GM12878 (cell line): ENCODE measurements at regions not wholly inside any gene's neighbourhood (a gene's known extent, or its start where the extent isn't known, plus 50 kb on each side); places are given as distances from the start of the nearest gene placed in this dataset.

Experiments used
- ATAC-seq: fragments of 200-7000 bp; cut with Tn5 transposase; 3 replicates; pipeline ENCODE4 v1.9.1; 2020; ENCODE audit warnings: mild to moderate bottlenecking, moderate library complexity
- BruUV-seq: library from RNA; stranded (reverse); fragments of 400-500 nt; replicated peaks from 2 replicates; lab custom pipeline; 2021; lab: Mats Ljungman, UMichigan
- CTCF ChIA-PET: fragments of 300-600 bp; sonication (Branson Sonifier 250); formaldehyde crosslinking; extraction: SDS; loops from one replicate; lab custom pipeline; 2021; ENCODE audit warnings: inconsistent platforms; lab: Yijun Ruan, JAX
- POLR2A ChIA-PET: fragments of 350-600 bp; formaldehyde crosslinking; extraction: SDS; loops from one replicate; lab custom pipeline; 2021; ENCODE audit warnings: inconsistent platforms; lab: Charles Lee
- RAD21 ChIA-PET: fragments of 300-600 bp; sonication (Branson Sonifier 250); formaldehyde crosslinking; loops from one replicate; lab custom pipeline; 2023; ENCODE audit warnings: antibody characterized with exemption; ENCODE audit not compliant: unreplicated experiment; lab: Charles Lee
- SMC1A ChIA-PET: fragments of 300-600 bp; sonication (Branson Sonifier 250); formaldehyde crosslinking; loops from one replicate; lab custom pipeline; 2023; ENCODE audit not compliant: unreplicated experiment, uncharacterized antibody; lab: Charles Lee
- DNase-seq: peaks from one replicate; pipeline ENCODE4 v3.0.0-alpha.2; 2011; ENCODE audit warnings: low read depth, low spot score
- FAIRE-seq: peaks from 3 replicates; lab custom pipeline; 2011; peaks lifted over from hg19 to GRCh38; lab: Jason Lieb, UNC
- H2AFZ ChIP-seq: 2 replicates; pipeline ENCODE4 v1.6.0; 2011; ENCODE audit warnings: low read depth, low read length, control low read depth; ENCODE audit not compliant: control insufficient read depth
- H3K27ac ChIP-seq: 2 replicates; pipeline ENCODE4 v1.5.1; 2011; ENCODE audit warnings: control low read depth; ENCODE audit not compliant: control insufficient read depth, insufficient read depth
- H3K27me3 ChIP-seq, 2 experiments: replicated peaks in 1 of 2; 2 replicates each; pipeline versions ENCODE4 v1.6.0 to v1.6.1; 2011; ENCODE audit warnings: low read length in 1 of 2; ENCODE audit not compliant: control insufficient read depth in 2 of 2, insufficient read depth in 2 of 2
- H3K36me3 ChIP-seq, 2 experiments: 2 replicates each; pipeline ENCODE4 v1.5.1; 2011; ENCODE audit warnings: low read length in 1 of 2; ENCODE audit not compliant: control insufficient read depth in 2 of 2, insufficient read depth in 2 of 2
- H3K4me1 ChIP-seq: 2 replicates; pipeline ENCODE4 v1.6.1; 2011; ENCODE audit warnings: mild to moderate bottlenecking, low read length, moderate library complexity, mixed read lengths; ENCODE audit not compliant: control insufficient read depth, insufficient read depth
- H3K4me2 ChIP-seq: 2 replicates; pipeline ENCODE4 v1.6.0; 2011; ENCODE audit warnings: control low read depth; ENCODE audit not compliant: control insufficient read depth, insufficient read depth
- H3K4me3 ChIP-seq: fragments of 200-600 bp; sonication (generic); 2 replicates; pipeline ENCODE4 v1.5.1; 2016
- H3K79me2 ChIP-seq: 2 replicates; pipeline ENCODE4 v1.6.0; 2011; ENCODE audit warnings: low read length; ENCODE audit not compliant: control insufficient read depth, insufficient read depth
- H3K9ac ChIP-seq: 2 replicates; pipeline ENCODE4 v1.8.0; 2011; ENCODE audit warnings: low read length, control low read depth, mixed read lengths; ENCODE audit not compliant: control insufficient read depth, insufficient read depth
- H3K9me3 ChIP-seq: replicated peaks from 3 replicates; pipeline ENCODE4 v1.5.1; 2011; ENCODE audit warnings: mild to moderate bottlenecking, low read length; ENCODE audit not compliant: control insufficient read depth, insufficient read depth
- H4K20me1 ChIP-seq: 2 replicates; pipeline ENCODE4 v1.6.0; 2011; ENCODE audit not compliant: control insufficient read depth, insufficient read depth
- ATF7 ChIP-seq: fragments of 450-650 bp; IDR thresholded peaks from 2 replicates; pipeline ENCODE4 v1.6.1; 2016; ENCODE audit warnings: low read depth, mild to moderate bottlenecking
- BACH1 ChIP-seq: fragments of 450-650 bp; IDR thresholded peaks from 2 replicates; pipeline ENCODE4 v1.6.1; 2017; ENCODE audit warnings: mild to moderate bottlenecking, borderline replicate concordance
- CHD4 ChIP-seq: fragments of 200-600 bp; sonication (generic); IDR thresholded peaks from 2 replicates; pipeline ENCODE4 v1.6.1; 2016; ENCODE audit warnings: mild to moderate bottlenecking
- ETV6 ChIP-seq, 2 experiments: fragments of 450-650 bp in 1 of 2; IDR thresholded peaks in 1 of 2; conservative IDR thresholded peaks in 1 of 2; 2 replicates each; pipeline ENCODE4 v1.6.1; 2014; ENCODE audit warnings: antibody characterized with exemption in 1 of 2, borderline replicate concordance in 1 of 2, low read depth in 1 of 2, mild to moderate bottlenecking in 1 of 2, moderate library complexity in 1 of 2
- HDAC6 ChIP-seq: fragments of 200-600 bp; sonication (generic); IDR thresholded peaks from one replicate; pipeline ENCODE4 v1.8.0; 2017; ENCODE audit warnings: antibody characterized with exemption; ENCODE audit not compliant: unreplicated experiment
- IRF4 ChIP-seq: IDR thresholded peaks from 2 replicates; pipeline ENCODE4 v1.6.1; 2011; ENCODE audit warnings: low read depth, low read length
- MYC ChIP-seq: IDR thresholded peaks from 2 replicates; pipeline ENCODE4 v1.6.1; 2011; ENCODE audit warnings: mild to moderate bottlenecking, low read length, moderate library complexity, inconsistent platforms; ENCODE audit not compliant: insufficient read depth, insufficient replicate concordance, insufficient read length, severe bottlenecking
- POU2F2 ChIP-seq: IDR thresholded peaks from 3 replicates; pipeline ENCODE4 v1.6.1; 2011; ENCODE audit warnings: low read depth, mild to moderate bottlenecking, low read length, borderline replicate concordance
- SMC3 ChIP-seq: IDR thresholded peaks from 2 replicates; pipeline ENCODE4 v1.6.1; 2011; ENCODE audit warnings: low read length, improper control_type of control experiment, borderline replicate concordance
- SREBF1 ChIP-seq: IDR thresholded peaks from 2 replicates; pipeline ENCODE4 v1.6.1; 2012; ENCODE audit warnings: mild to moderate bottlenecking, low read length
- STAT1 ChIP-seq: fragments of 450-650 bp; conservative IDR thresholded peaks from 2 replicates; pipeline ENCODE4 v1.6.1; 2014; ENCODE audit warnings: antibody characterized with exemption, mild to moderate bottlenecking
- YBX1 ChIP-seq: fragments of 450-650 bp; IDR thresholded peaks from 2 replicates; pipeline ENCODE4 v1.6.1; 2016; ENCODE audit warnings: antibody characterized with exemption
- ZNF274 ChIP-seq: IDR thresholded peaks from one replicate; pipeline ENCODE4 v1.8.0; 2011; ENCODE audit not compliant: insufficient read length, insufficient read depth
- WGBS: methylation state at CpG from one replicate; pipeline ENCODE4 v1.1.6; 2016; ENCODE audit warnings: low lambda C conversion rate; ENCODE audit not compliant: insufficient replicate concordance, insufficient coverage; ENCODE audit errors: missing lambda C conversion rate; 5-methylcytosine and 5-hydroxymethylcytosine counted together
- in situ Hi-C: fragments of 300-500 bp; cut with MboI; formaldehyde crosslinking; loops from 9 replicates; pipeline ENCODE4 v1.14.3; 2018; ENCODE audit warnings: mixed read lengths
- intact Hi-C: fragments of 100-400 bp; cut with micrococcal nuclease; formaldehyde crosslinking; loops from one replicate; pipeline ENCODE4 v1.14.2; 2022; ENCODE audit not compliant: unreplicated experiment
- TF ChIP-seq, protein P1 (sequence below): fragments of 450-650 bp; formaldehyde crosslinking; IDR thresholded peaks from 2 replicates; pipeline ENCODE4 v1.4.0; 2020; ENCODE audit warnings: mild to moderate bottlenecking, moderate library complexity
- TF ChIP-seq, protein P2 (sequence below): IDR thresholded peaks from 2 replicates; pipeline ENCODE4 v1.6.1; 2011; ENCODE audit warnings: low read depth, low read length, improper control_type of control experiment, borderline replicate concordance
- TF ChIP-seq, protein P3 (sequence below): fragments of 450-650 bp; IDR thresholded peaks from 2 replicates; pipeline ENCODE4 v1.6.1; 2017; ENCODE audit warnings: mild to moderate bottlenecking, moderate library complexity

DNA sequence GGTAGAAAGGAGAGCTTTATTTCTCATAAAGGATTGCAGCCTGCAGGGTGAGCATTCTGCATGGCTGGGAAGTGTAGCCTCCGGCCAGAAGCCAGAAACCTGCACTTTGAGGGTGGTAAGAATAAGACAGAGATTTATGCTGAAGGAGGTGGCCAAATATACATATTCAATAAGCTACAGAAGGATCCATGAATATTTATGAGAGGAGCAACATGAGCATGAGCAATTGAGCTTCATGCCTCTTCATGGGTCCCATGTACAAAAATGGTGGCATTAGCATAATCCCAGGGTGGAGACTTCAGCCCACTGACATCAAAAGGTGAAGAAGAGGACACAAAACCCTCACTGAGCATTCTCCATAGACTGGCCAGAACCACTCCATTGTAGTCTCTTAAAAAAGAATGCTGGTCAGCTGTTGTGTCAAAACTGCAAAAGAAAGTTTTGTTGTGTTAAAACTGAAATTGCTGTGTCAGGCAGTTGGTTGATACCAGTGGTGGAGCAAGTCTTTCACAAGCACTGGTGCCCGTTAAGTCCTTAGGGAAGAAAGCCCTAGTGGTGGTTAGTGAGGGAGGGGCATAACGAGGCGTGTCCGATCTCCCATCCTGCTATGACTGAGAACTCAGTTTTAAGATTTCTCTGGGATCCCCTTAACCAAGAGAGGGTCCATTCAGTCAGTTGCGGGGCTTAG, 160.8 kb upstream of the MAP1B start:
- no peaks in the 10 kb centered on the region; a peak in 1 of 4 replicates for H3K27me3 ChIP-seq
- intact Hi-C loops, result no loop called here
- ChIA-PET RAD21 (no interaction called here), CTCF (no interaction called here), SMC1A (no interaction called here), POLR2A (no interaction called here)
- DNase-seq (no peak), FAIRE-seq (no peak), ATAC-seq (no peak)
- WGBS, result 33% methylated on average over 6 of the region's 6 CpGs
- H3K79me2 ChIP-seq, result no peaks in the 10 kb centered on the region
- H3K4me1 ChIP-seq, result no peaks in the 10 kb centered on the region
- BruUV-seq, result no TSS peak
- H3K36me3 ChIP-seq, result no peaks in the 10 kb centered on the region
- H2AFZ ChIP-seq, result no peak overlapping the region
- in situ Hi-C loops, result no loop called here
- no peak overlapping the region for H3K4me3 ChIP-seq
- H3K27ac ChIP-seq, result no peak overlapping the region
- H4K20me1 ChIP-seq, result no peaks in the 10 kb centered on the region
- no peak overlapping the region for H3K4me2 ChIP-seq
- no peak overlapping the region for H3K9ac ChIP-seq
- H3K9me3 ChIP-seq, result no peaks in the 10 kb centered on the region
- TF ChIP-seq SMC3, result no peak
- no peak for TF ChIP-seq POU2F2
- no peak for TF ChIP-seq ATF7
- no peak for TF ChIP-seq BACH1
- TF ChIP-seq SREBF1, result no peak
- TF ChIP-seq, protein P1, sequence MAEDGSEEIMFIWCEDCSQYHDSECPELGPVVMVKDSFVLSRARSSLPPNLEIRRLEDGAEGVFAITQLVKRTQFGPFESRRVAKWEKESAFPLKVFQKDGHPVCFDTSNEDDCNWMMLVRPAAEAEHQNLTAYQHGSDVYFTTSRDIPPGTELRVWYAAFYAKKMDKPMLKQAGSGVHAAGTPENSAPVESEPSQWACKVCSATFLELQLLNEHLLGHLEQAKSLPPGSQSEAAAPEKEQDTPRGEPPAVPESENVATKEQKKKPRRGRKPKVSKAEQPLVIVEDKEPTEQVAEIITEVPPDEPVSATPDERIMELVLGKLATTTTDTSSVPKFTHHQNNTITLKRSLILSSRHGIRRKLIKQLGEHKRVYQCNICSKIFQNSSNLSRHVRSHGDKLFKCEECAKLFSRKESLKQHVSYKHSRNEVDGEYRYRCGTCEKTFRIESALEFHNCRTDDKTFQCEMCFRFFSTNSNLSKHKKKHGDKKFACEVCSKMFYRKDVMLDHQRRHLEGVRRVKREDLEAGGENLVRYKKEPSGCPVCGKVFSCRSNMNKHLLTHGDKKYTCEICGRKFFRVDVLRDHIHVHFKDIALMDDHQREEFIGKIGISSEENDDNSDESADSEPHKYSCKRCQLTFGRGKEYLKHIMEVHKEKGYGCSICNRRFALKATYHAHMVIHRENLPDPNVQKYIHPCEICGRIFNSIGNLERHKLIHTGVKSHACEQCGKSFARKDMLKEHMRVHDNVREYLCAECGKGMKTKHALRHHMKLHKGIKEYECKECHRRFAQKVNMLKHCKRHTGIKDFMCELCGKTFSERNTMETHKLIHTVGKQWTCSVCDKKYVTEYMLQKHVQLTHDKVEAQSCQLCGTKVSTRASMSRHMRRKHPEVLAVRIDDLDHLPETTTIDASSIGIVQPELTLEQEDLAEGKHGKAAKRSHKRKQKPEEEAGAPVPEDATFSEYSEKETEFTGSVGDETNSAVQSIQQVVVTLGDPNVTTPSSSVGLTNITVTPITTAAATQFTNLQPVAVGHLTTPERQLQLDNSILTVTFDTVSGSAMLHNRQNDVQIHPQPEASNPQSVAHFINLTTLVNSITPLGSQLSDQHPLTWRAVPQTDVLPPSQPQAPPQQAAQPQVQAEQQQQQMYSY (CRISPR knock-in tag), result no peak
- TF ChIP-seq HDAC6, result no peak
- no peak for TF ChIP-seq ZNF274
- TF ChIP-seq, protein P2, sequence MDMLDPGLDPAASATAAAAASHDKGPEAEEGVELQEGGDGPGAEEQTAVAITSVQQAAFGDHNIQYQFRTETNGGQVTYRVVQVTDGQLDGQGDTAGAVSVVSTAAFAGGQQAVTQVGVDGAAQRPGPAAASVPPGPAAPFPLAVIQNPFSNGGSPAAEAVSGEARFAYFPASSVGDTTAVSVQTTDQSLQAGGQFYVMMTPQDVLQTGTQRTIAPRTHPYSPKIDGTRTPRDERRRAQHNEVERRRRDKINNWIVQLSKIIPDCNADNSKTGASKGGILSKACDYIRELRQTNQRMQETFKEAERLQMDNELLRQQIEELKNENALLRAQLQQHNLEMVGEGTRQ, result no peak
- no peak for TF ChIP-seq MYC
- no peak for TF ChIP-seq STAT1
- no peak for TF ChIP-seq YBX1
- no peak for TF ChIP-seq ETV6 (conservative IDR thresholded peaks at IDR 0.05 in 1 of 2, IDR thresholded peaks at IDR 0.05 in 1 of 2; ENCODE audit: borderline replicate concordance in 1 of 2, low read depth in 1 of 2)
- TF ChIP-seq CHD4, result no peak
- TF ChIP-seq IRF4, result no peak
- TF ChIP-seq, protein P3, sequence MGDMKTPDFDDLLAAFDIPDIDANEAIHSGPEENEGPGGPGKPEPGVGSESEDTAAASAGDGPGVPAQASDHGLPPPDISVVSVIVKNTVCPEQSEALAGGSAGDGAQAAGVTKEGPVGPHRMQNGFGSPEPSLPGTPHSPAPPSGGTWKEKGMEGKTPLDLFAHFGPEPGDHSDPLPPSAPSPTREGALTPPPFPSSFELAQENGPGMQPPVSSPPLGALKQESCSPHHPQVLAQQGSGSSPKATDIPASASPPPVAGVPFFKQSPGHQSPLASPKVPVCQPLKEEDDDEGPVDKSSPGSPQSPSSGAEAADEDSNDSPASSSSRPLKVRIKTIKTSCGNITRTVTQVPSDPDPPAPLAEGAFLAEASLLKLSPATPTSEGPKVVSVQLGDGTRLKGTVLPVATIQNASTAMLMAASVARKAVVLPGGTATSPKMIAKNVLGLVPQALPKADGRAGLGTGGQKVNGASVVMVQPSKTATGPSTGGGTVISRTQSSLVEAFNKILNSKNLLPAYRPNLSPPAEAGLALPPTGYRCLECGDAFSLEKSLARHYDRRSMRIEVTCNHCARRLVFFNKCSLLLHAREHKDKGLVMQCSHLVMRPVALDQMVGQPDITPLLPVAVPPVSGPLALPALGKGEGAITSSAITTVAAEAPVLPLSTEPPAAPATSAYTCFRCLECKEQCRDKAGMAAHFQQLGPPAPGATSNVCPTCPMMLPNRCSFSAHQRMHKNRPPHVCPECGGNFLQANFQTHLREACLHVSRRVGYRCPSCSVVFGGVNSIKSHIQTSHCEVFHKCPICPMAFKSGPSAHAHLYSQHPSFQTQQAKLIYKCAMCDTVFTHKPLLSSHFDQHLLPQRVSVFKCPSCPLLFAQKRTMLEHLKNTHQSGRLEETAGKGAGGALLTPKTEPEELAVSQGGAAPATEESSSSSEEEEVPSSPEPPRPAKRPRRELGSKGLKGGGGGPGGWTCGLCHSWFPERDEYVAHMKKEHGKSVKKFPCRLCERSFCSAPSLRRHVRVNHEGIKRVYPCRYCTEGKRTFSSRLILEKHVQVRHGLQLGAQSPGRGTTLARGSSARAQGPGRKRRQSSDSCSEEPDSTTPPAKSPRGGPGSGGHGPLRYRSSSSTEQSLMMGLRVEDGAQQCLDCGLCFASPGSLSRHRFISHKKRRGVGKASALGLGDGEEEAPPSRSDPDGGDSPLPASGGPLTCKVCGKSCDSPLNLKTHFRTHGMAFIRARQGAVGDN, result no peak
